ENCODE measurements at regions not wholly inside any gene's neighbourhood (a gene's known extent, or its start where the extent isn't known, plus 50 kb on each side); places are given as distances from the start of the nearest gene placed in this dataset.

- ATAC-seq (ENCODE audit: insufficient number of reproducible peaks, low FRiP score, low read depth) (no peak), DNase-seq (ENCODE audit: low spot score) (no peak)
- H3K9me3 ChIP-seq = no peaks in the 10 kb centered on the region
- H3K27me3 ChIP-seq (replicated peaks; ENCODE audit: insufficient read depth) = no peaks in the 10 kb centered on the region
- no peaks in the 10 kb centered on the region for H3K4me1 ChIP-seq (ENCODE audit: control insufficient read depth in 1 of 2, low read depth in 2 of 2)
- no peaks in the 10 kb centered on the region for H3K36me3 ChIP-seq
- no peak overlapping the region for H3K4me3 ChIP-seq
- no peak overlapping the region for H3K27ac ChIP-seq
- no peak for TF ChIP-seq CTCF (IDR thresholded peaks at IDR 0.05)
Measured at GRCh38 chr1:104341944-104342343, 592.2 kb downstream of the AMY1C start.

DNA sequence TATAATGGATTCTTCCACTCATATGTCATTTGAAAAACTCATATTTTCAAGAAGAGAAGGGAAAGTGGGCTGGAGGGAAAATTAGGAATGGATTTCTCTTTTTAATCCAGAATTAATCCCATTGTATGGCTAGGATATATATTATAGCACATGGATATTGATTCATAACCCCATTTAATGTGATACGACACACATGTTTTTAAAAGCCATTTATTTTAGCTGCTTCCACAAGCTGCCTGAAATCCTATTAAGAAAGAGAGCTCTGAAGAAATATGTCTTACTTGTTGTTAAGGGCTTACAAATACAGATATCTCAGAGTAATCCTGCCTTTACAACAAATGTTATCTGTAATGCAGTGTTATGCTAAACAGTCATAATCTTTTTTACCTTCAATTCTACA, 598.6 kb downstream of the AMY1C start:
- Histone ChIP-seq H3K27ac (no peak overlapping the region), H3K4me1 (ENCODE audit: control insufficient read depth in 1 of 2, low read depth in 2 of 2) (no peaks in the 10 kb centered on the region), H3K36me3 (no peaks in the 10 kb centered on the region), H3K9me3 (no peaks in the 10 kb centered on the region), H3K4me3 (no peak overlapping the region), H3K27me3 (replicated peaks; ENCODE audit: insufficient read depth) (no peaks in the 10 kb centered on the region)
- TF ChIP-seq CTCF (IDR thresholded peaks at IDR 0.05) = no peak
- no peak for DNase-seq (ENCODE audit: low spot score)
- ATAC-seq (ENCODE audit: insufficient number of reproducible peaks, low FRiP score, low read depth) = no peak

DNA sequence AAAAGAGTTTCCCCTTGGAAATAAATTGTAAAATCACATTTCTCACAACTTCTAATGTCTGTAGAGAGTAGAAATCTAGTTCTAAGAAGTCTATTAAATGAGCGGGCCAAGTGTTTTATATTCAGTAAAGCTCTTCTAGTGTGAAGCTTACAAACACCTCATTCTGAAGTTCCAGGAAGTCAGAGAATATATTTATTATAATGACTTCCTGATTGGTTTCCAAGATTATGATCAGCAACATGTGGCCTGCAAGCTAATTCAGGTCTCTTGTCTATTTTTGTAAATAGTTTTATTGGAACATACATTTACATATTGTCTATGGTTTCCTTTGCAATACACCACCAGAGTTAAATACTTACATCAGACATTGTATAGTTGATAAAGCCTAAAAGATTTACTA, 603.9 kb downstream of the AMY1C start:
- ATAC-seq (ENCODE audit: insufficient number of reproducible peaks, low FRiP score, low read depth) = no peak
- no peak for DNase-seq (ENCODE audit: low spot score)
- no peaks in the 10 kb centered on the region for H3K4me1 ChIP-seq (ENCODE audit: control insufficient read depth in 1 of 2, low read depth in 2 of 2)
- no peak overlapping the region for H3K4me3 ChIP-seq
- H3K27ac ChIP-seq = no peak overlapping the region
- no peaks in the 10 kb centered on the region for H3K27me3 ChIP-seq (replicated peaks; ENCODE audit: insufficient read depth)
- H3K36me3 ChIP-seq = no peaks in the 10 kb centered on the region
- H3K9me3 ChIP-seq = no peaks in the 10 kb centered on the region
- TF ChIP-seq CTCF (IDR thresholded peaks at IDR 0.05) = no peak

DNA sequence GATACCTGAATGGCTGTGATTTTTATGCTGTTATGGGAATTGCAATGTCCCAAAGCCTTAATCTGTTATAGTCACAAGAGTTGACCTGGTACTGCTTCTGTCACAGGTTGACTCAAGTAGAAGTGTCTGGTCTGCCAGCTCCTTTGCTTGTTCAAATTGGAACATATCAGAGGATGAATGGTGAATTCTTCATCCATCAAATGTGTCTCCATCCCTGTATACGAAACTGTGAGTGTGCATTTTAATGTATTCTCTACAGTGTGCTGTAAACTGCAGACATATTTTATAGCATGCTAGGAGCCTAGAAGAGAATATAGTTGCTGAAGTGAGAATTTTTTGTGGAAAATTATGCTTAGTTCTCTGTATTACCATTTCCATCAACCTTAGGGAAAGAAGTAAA, 608.4 kb downstream of the AMY1C start:
- no peak for DNase-seq (ENCODE audit: low spot score)
- H3K4me3 ChIP-seq = no peak overlapping the region

DNA sequence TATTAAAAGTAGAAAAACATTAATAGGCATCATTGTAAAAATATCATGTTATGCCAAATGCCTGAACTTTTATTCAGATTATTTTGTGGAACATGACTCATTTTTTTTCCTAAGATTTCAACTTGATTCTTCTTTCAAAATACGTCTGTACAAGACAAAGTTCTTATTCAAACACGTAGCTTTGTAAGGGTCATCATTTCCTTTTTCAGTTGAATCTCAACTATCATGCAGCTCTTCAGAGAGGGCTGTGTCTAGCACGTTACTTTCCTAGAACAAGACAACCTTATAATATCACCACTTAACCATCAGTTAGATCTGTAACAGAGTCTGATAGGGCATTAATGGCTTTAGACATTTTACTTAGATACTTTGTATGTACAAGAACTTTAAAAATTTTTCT, 608.9 kb downstream of the AMY1C start:
- no peaks in the 10 kb centered on the region for H3K4me1 ChIP-seq (ENCODE audit: control insufficient read depth in 1 of 2, low read depth in 2 of 2)
- no peak for ATAC-seq (ENCODE audit: insufficient number of reproducible peaks, low FRiP score, low read depth)
- H3K27me3 ChIP-seq (replicated peaks; ENCODE audit: insufficient read depth) = no peaks in the 10 kb centered on the region
- no peaks in the 10 kb centered on the region for H3K36me3 ChIP-seq
- H3K4me3 ChIP-seq = no peak overlapping the region
- no peaks in the 10 kb centered on the region for H3K9me3 ChIP-seq
- no peak for TF ChIP-seq CTCF (IDR thresholded peaks at IDR 0.05)
- DNase-seq (ENCODE audit: low spot score) = no peak
- no peak overlapping the region for H3K27ac ChIP-seq

More for the DNA sequence above, 608.4 kb downstream of the AMY1C start:
- TF ChIP-seq CTCF (IDR thresholded peaks at IDR 0.05) = no peak
- H3K9me3 ChIP-seq = no peaks in the 10 kb centered on the region
- no peaks in the 10 kb centered on the region for H3K4me1 ChIP-seq (ENCODE audit: control insufficient read depth in 1 of 2, low read depth in 2 of 2)
- no peak for ATAC-seq (ENCODE audit: insufficient number of reproducible peaks, low FRiP score, low read depth)
- H3K36me3 ChIP-seq = no peaks in the 10 kb centered on the region
- no peak overlapping the region for H3K27ac ChIP-seq
- no peaks in the 10 kb centered on the region for H3K27me3 ChIP-seq (replicated peaks; ENCODE audit: insufficient read depth)

All from thoracic aorta (tissue), 2 donors.